SIG-M5 treated with dmso at 0.1 percent for 504 hours (cell line): ENCODE measurements at regions not wholly inside any gene's neighbourhood (a gene's known extent, or its start where the extent isn't known, plus 50 kb on each side); places are given as distances from the start of the nearest gene placed in this dataset.
"Not testable (repeated sequence)": the region's sequence is repeated elsewhere in the genome, so short reads cannot be mapped to it uniquely, and the experiment has no call there.

ENCODE experiments used
- DNase-seq: peaks from one replicate; lab custom pipeline; 2025; ENCODE audit not compliant: unreplicated experiment; lab: John Stamatoyannopoulos, UW

DNA sequence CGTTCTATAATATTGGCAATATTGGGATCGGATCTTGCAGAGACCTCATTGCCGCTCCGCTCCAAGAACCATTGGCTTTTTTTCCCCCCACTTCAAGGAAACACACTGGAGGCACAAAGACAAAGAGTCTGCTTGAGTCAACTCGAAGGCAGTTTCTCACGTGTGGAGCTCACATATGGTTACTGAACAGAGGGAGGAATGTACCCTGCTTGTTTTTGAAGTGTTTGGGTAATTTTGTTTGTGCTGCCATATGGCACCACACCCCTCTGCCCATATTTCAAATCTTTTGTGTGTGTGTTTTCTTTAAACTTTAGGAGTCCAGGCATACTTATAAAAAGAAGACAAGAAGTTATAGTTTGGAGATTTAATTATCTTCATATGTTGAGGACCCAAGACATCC, 595.9 kb downstream of the DTWD2 start:
- no peak for DNase-seq

- DNase-seq: not testable (repeated sequence)
These were observed 605.4 kb downstream of the DTWD2 start for GRCh38 chr5:118382931-118383330.

DNA sequence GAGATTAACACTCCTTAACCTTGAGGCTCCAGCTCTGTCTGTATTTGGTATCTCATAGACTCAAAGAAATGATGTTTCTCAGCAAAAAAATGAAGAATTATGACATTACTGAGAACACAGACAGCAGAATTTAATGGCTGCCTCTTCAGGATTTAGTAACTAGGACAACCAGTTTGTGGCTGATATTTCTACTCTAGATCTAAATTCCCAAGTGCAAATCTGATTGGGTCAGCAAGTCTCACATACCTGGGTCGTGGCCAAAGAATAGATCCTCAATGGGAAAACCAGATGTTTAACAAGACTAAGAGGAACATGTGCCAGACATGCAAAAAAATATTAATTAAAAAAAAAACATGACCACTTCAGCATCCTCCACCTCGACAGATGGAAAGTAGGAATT, 608.9 kb downstream of the DTWD2 start:
- DNase-seq: no peak

- no peak for DNase-seq
These were observed 609.4 kb downstream of the DTWD2 start for GRCh38 chr5:118378959-118379358.

DNA sequence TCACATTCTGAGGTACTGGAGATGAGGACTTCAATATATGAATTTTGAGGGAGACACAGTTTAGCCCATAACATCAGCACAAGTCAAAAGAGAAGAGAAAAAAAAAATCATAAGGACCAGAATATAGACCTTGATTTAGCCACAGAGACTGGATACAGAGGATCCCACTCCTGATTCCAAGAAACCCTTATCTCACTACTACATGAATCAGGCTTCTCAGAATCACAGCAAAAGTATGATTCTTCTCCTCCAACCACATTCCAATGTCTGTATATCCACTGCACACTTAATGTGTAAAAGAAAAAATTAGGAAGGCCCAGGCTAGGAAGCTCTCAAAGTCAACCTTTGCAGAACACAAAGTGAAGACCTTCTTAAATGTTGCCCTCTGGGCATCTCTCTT, 610.9 kb downstream of the DTWD2 start:
- no peak for DNase-seq

DNA sequence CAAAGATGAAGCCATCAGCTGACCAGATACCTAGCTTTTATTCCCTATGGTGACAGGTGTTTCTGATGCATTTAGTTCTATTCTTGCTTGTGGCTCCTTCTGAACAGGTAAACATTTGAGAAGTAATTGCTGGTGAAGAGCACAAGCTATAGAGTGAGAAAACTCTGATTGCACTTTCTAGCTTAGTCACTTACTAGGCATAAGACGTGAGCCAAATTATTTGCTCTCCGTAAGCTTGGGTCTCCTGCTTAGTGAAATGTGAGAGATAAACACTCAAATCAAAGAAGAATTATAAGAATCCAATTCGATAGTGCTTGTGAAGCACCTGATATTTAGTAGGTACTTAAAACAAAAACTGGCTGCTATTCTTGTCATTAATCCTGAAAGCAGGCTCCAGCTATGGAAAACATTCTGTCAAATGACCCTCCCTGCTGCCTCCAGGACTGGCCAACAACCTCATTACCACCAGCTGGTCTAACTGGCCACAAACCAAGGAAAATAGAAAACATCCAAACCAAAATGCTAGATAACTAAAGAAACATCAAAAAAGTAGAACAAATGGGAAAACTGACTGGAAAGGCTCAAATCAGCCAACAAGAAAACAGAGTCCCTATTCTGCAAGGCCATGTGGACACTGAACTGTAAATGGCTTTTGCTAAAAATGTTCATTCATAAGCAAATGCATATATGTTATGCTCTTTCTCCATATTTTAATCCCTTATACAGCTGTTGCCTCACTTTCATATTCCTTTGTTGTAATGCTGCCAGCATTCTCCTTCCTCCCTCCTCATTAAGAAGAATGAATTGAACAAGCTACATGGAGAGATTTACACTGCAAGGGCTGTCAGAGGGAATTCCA, 616.1 kb downstream of the DTWD2 start:
- no peak for DNase-seq

DNA sequence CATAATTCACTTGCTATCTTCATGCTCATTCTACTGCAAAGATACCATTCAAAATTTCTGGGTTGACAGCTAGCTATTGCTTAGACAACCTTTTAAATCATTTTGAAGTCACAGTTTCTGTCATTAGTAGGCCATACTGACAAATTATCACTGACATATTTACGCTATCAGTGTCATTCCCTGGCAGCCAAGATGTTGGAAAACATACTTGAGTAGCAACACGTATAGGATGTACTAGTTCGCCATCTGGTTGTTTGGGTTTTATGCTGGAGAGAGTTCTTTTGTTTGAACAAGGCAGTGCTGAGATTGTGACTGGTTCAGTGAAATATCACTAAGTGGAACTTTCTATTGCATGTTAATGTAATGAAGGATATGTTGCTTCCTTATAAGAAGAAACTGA, 621.9 kb downstream of the DTWD2 start:
- DNase-seq: no peak

GRCh38 chr5:118365718-118366117, 622.6 kb downstream of the DTWD2 start:
- no peak for DNase-seq

DNA sequence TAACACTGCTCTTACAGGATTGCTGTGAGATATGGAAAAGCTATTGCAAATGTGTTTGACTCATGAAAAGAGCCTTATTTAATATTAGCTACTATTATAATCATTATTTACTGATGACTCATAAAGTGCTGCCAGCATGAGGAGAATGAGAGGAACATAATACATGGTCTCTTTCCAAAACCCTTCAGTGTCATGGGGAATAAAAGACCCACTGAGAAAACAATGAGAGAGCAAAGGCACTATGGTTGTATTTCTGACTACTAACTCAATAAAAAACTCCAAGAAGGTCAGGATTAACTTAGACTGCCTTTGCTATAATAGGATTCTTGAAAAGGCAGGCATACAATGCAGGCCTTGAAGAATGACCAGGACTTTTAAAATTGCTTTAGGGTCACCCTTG, 633.5 kb downstream of the DTWD2 start:
- DNase-seq: no peak

DNA sequence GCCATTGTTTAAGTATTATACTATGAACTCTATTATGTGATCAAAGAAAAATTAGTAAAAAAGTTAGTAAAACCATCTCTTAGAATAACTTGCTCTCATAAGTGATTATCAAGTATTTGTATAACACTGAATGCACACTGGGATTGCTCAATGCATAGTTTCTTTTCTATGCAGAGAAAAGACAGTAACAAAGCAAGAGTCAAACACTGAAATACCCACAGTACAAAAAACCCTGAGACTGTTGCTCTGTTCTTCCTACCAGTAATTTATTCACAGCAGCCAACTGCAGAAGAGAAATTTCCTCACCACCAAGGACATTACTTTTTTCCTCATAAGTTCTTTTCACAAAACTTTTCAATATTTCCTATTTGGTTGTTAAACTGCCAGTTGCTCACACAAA, 634.4 kb downstream of the DTWD2 start:
- no peak for DNase-seq

DNA sequence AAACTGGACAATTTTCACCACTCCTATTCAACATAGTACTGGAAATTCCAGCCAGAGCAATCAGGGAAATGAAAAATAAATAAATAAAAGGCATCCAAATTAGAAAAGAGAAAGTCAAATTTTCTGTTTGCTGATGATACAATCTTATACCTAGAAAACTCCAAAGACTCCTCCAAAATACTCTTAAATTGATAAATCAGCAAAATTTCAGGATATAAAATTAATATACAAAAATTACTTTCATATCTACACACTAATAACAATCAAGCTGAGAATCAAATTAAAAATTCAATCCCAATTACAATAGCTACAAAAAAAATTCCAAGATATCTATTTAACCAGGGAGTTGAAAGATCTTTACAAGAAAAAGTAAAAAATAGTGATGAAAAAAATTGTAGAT, 651.9 kb downstream of the DTWD2 start:
- no peak for DNase-seq

- no peak for DNase-seq
These were observed 661.0 kb downstream of the DTWD2 start for GRCh38 chr5:118327389-118327788.

GRCh38 chr5:118326481-118327045, 661.8 kb downstream of the DTWD2 start:
- DNase-seq: no peak

DNA sequence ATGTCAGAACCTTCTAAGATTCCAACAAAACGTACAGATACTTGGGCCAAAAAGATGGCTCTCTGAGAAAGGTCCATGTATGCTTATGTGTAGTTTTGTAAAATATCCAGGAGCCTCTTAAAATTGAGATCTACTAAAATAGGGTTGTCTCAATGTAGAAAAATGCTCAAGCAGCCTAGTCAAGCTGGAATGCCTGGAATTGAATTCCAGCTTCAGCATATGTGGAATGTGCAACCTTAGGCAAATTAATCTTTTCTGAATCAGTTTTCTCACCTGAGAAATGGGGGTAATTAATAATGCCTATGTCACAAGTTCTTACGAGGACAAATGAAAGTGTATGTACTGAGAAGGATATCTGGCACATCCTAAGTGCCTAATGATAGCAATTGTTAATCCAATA, 662.4 kb downstream of the DTWD2 start:
- DNase-seq: no peak

GRCh38 chr5:118323723-118324122, 664.6 kb downstream of the DTWD2 start:
- not testable (repeated sequence) for DNase-seq

DNA sequence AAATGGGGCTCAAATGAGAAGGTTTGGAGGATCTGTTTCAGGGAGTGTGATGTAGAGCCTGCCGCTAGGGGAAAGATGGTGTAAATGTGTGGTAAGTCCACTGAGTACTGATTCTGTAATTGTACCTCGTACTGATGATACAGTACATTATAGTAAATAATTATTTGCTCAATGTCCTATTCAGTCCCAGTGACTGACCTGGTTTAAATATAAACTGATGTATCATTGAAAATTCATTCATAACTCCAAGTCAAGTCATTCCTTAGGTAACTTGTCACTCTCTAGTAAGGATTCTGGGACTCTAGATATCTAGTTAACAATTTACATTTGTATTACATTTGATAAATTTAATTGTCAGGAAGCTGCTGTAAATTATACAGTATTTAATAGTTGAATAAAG, 667.3 kb downstream of the DTWD2 start:
- DNase-seq: no peak

- no peak for DNase-seq
These were observed 668.2 kb downstream of the DTWD2 start for GRCh38 chr5:118320121-118320520.

- no peak for DNase-seq
These were observed 673.4 kb downstream of the DTWD2 start for GRCh38 chr5:118314931-118315330.

- no peak for DNase-seq
These were observed 677.1 kb downstream of the DTWD2 start for GRCh38 chr5:118311103-118311819.

DNA sequence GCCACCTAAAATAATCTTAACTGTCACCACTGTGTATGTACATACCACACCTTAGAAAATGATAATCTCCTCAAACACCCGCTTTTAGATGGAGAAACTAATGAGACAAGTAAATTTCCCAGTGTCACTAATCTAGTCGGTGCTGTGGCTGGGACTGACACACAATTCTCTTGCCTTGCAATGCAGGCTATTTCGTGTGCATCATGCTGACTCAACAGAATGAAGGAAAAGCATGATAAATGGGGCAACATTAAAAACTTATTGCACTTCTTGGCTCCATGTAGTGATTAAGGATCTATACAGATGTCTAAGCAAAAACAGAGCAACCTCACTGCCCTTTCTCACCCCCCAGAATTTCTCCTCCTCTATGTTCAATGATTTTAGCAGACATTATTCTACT, 677.9 kb downstream of the DTWD2 start:
- DNase-seq: no peak

DNA sequence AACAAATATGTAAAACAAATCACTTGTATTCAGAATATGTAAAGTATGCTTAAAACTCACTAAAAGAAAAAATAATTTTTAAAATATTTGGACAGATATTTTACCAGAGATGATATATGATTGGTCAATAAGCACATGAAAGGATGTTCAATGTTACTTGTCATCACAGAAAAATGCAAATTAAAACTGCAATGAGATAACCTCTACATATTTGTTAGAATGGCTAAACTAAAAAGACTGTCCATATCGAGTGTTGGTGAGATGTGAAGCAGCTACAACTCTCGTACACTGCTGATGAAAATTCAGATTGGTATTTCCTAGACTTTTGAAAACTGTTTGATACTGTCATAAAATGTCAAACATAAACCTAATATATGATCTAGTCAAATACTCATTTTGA, 685.1 kb downstream of the DTWD2 start:
- no peak for DNase-seq

DNA sequence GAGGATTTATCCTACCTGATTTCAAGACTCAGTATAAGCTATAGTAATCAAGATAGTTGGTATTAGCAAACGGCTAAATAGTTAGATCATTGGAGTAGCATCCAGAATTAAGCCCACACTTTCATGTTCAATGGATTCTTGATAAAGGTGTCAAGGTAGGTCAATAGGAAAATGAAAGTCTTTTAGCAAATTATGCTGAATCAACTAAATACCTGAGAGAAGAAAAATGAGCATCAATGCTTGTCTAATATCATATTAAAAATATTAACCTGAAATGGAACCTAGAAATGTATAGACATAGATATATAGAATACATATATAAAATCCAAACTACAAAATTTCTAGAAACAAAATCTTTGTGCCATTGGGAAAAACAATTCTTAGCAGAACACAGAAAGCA, 685.6 kb downstream of the DTWD2 start:
- no peak for DNase-seq
